ENCODE measurements at regions not wholly inside any gene's neighbourhood (a gene's known extent, or its start where the extent isn't known, plus 50 kb on each side); places are given as distances from the start of the nearest gene placed in this dataset.

DNA sequence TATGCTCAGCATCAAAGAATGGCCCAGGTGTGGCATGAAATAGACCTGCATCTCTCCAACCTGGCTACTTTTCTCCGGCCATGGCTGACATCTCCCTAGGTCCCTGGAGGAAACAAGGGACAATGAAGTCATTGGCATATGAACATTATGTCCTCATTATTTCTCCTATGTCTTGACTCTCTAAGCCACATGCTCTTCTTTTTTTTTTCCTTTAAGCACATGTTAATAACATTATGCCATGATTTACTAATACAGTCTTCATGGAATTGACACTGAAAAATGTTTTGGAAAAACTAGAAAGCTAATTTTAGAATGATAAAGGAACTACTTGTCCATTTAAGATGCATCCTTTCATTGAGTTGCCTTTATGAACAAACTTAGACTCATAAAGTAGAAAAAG is 628.9 kb downstream of the TNS3 start:
- TF ChIP-seq, protein P1, sequence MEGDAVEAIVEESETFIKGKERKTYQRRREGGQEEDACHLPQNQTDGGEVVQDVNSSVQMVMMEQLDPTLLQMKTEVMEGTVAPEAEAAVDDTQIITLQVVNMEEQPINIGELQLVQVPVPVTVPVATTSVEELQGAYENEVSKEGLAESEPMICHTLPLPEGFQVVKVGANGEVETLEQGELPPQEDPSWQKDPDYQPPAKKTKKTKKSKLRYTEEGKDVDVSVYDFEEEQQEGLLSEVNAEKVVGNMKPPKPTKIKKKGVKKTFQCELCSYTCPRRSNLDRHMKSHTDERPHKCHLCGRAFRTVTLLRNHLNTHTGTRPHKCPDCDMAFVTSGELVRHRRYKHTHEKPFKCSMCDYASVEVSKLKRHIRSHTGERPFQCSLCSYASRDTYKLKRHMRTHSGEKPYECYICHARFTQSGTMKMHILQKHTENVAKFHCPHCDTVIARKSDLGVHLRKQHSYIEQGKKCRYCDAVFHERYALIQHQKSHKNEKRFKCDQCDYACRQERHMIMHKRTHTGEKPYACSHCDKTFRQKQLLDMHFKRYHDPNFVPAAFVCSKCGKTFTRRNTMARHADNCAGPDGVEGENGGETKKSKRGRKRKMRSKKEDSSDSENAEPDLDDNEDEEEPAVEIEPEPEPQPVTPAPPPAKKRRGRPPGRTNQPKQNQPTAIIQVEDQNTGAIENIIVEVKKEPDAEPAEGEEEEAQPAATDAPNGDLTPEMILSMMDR (conservative IDR thresholded peaks at IDR 0.05; ENCODE audit: low read depth, low read length), result no peak

DNA sequence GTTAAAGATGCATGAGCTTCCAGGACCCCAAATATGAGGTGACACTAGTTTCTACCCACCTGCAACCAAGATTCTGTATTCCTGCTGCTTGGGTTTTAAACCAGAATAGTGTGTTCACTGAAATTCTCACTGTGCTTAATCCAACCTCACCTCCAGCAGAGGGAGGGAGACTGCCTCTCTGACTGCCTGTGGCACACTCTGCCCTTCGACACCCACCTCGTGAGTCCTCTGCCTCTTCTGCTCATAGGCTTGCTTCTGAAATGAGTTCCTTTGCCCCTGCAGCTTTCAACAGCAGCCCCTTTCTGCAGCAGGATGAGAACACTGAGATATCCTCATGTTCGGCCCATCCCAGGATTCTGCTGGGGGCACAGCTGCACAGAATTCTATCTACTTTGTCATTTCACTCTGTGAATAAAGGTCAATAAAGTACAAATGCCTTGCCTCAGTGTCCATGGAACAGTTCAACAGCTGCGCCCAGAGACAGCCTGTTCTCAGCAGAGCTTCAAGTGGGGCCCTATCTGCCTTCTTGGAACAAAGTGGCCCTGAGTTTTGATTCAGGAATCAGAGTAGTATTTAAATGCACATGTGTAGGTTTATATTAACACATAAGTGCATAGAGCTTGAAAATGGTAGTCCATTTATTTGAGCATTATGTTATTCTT is 632.5 kb downstream of the TNS3 start:
- H3K4me2 ChIP-seq, result no peak overlapping the region
- H3K9ac ChIP-seq, result no peak overlapping the region
- no peaks in the 10 kb centered on the region for H3K4me1 ChIP-seq (ENCODE audit: low read depth, poor library complexity, severe bottlenecking)
- H3K4me3 ChIP-seq (IDR thresholded peaks at IDR 0.05; ENCODE audit: insufficient read depth, low read depth, low read length), result no peak overlapping the region
- no peaks in the 10 kb centered on the region for H3K79me2 ChIP-seq (ENCODE audit: insufficient read depth, low read depth)
- TF ChIP-seq, protein P1 (conservative IDR thresholded peaks at IDR 0.05; ENCODE audit: low read depth, low read length), result no peak
- H2AFZ ChIP-seq (ENCODE audit: low read depth), result no peak overlapping the region
- no peaks in the 10 kb centered on the region for H4K20me1 ChIP-seq (ENCODE audit: insufficient read depth)
- H3K36me3 ChIP-seq (ENCODE audit: insufficient read depth), result no peaks in the 10 kb centered on the region
- no peak overlapping the region for H3K27ac ChIP-seq
- H3K27me3 ChIP-seq (ENCODE audit: insufficient read depth, low read depth), result no peaks in the 10 kb centered on the region

More for the DNA sequence above, 628.9 kb downstream of the TNS3 start:
- Histone ChIP-seq H3K4me3 (IDR thresholded peaks at IDR 0.05; ENCODE audit: insufficient read depth, low read depth, low read length) (no peak overlapping the region), H3K9ac (no peak overlapping the region), H2AFZ (ENCODE audit: low read depth) (no peak overlapping the region), H3K4me2 (no peak overlapping the region), H3K4me1 (ENCODE audit: low read depth, poor library complexity, severe bottlenecking) (no peaks in the 10 kb centered on the region), H3K79me2 (ENCODE audit: insufficient read depth, low read depth) (no peaks in the 10 kb centered on the region), H3K27me3 (ENCODE audit: insufficient read depth, low read depth) (no peaks in the 10 kb centered on the region), H3K27ac (no peak overlapping the region), H3K36me3 (ENCODE audit: insufficient read depth) (no peaks in the 10 kb centered on the region), H4K20me1 (ENCODE audit: insufficient read depth) (no peaks in the 10 kb centered on the region)

DNA sequence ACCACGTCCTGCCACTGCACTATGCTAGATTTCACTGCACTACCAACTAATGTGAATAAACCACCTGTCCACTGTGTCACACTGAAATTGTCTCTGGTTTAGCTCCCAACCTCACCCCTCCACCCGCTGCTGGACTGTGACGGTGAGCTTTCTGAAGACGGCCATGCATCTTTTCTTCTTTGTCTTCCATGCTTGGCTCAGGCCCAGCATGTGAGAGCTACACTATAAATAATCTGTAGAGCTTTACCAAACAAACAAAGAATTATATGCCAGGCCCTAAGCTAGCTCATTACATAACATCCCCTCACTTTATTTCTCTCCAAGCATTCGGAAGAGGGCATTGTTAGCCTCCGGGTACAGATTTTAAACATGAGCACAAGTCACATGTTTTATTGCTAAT is 633.2 kb downstream of the TNS3 start:
- Histone ChIP-seq H2AFZ (ENCODE audit: low read depth) (no peak overlapping the region), H3K4me2 (no peak overlapping the region), H3K9ac (no peak overlapping the region), H3K27me3 (ENCODE audit: insufficient read depth, low read depth) (no peaks in the 10 kb centered on the region), H3K4me3 (IDR thresholded peaks at IDR 0.05; ENCODE audit: insufficient read depth, low read depth, low read length) (no peak overlapping the region), H3K36me3 (ENCODE audit: insufficient read depth) (no peaks in the 10 kb centered on the region), H4K20me1 (ENCODE audit: insufficient read depth) (no peaks in the 10 kb centered on the region), H3K79me2 (ENCODE audit: insufficient read depth, low read depth) (no peaks in the 10 kb centered on the region), H3K27ac (no peak overlapping the region), H3K4me1 (ENCODE audit: low read depth, poor library complexity, severe bottlenecking) (no peaks in the 10 kb centered on the region)
- TF ChIP-seq, protein P1 (conservative IDR thresholded peaks at IDR 0.05; ENCODE audit: low read depth, low read length), result no peak

GRCh38 chr7:46945328-46945727 is 636.6 kb downstream of the TNS3 start:
- H3K27me3 ChIP-seq (ENCODE audit: insufficient read depth, low read depth), result no peaks in the 10 kb centered on the region
- no peak overlapping the region for H2AFZ ChIP-seq (ENCODE audit: low read depth)
- H3K4me3 ChIP-seq (IDR thresholded peaks at IDR 0.05; ENCODE audit: insufficient read depth, low read depth, low read length), result no peak overlapping the region
- H3K27ac ChIP-seq, result no peak overlapping the region
- H3K79me2 ChIP-seq (ENCODE audit: insufficient read depth, low read depth), result no peaks in the 10 kb centered on the region
- H3K4me1 ChIP-seq (ENCODE audit: low read depth, poor library complexity, severe bottlenecking), result no peaks in the 10 kb centered on the region
- no peak overlapping the region for H3K4me2 ChIP-seq
- TF ChIP-seq, protein P1 (conservative IDR thresholded peaks at IDR 0.05; ENCODE audit: low read depth, low read length), result no peak
- no peak overlapping the region for H3K9ac ChIP-seq
- no peaks in the 10 kb centered on the region for H3K36me3 ChIP-seq (ENCODE audit: insufficient read depth)
- H4K20me1 ChIP-seq (ENCODE audit: insufficient read depth), result no peaks in the 10 kb centered on the region
